ENCODE measurements at regions not wholly inside any gene's neighbourhood (a gene's known extent, or its start where the extent isn't known, plus 50 kb on each side); places are given as distances from the start of the nearest gene placed in this dataset.

DNA sequence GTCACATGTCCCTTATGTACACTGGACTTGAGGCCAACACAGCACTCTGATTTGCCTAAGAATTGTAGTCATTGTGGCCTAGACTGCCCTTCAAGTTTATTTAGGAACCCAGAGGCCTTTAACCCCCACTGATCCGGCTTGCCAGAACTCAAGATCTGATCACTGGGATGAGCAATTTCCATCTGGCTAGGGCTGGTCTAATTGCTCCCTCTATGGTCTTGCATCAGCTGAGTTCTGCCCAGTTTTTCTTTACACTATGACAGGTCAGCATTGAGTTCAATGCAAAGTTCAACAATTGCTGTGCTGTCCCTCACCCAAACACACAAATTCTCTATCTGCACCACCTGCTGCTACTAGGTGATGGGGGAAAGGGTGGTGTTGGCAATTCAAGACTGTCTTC is 146.9 kb upstream of the MDGA2 start:
- Mint-ChIP-seq H3K4me3 (no peak overlapping the region), H3K4me1 (no peaks in the 10 kb centered on the region), H3K27me3 (no peaks in the 10 kb centered on the region), H3K9me3 (ENCODE audit: low read depth) (peaks cover 12% of the 10 kb centered on the region), H3K27ac (no peak overlapping the region), H3K36me3 (ENCODE audit: low read depth) (no peaks in the 10 kb centered on the region)
- CTCF ChIA-PET, result no interaction called here
- DNase-seq (no peak), ATAC-seq (no peak)
- intact Hi-C loops (cut with DNase I, micrococcal nuclease), result no loop called here
- POLR2A ChIA-PET, result no interaction called here

- no peaks in the 10 kb centered on the region for H3K27me3 Mint-ChIP-seq
- no peaks in the 10 kb centered on the region for H3K4me1 Mint-ChIP-seq
- intact Hi-C loops (cut with DNase I, micrococcal nuclease), result no loop called here
- no peak for DNase-seq
- CTCF ChIA-PET, result no interaction called here
- no peak overlapping the region for H3K27ac Mint-ChIP-seq
- H3K9me3 Mint-ChIP-seq (ENCODE audit: low read depth), result peaks cover 15% of the 10 kb centered on the region
- H3K4me3 Mint-ChIP-seq, result no peak overlapping the region
- H3K36me3 Mint-ChIP-seq (ENCODE audit: low read depth), result no peaks in the 10 kb centered on the region
- POLR2A ChIA-PET, result no interaction called here
- no peak for ATAC-seq
Observed at GRCh38 chr14:47821135-47821534, 145.7 kb upstream of the MDGA2 start.

DNA sequence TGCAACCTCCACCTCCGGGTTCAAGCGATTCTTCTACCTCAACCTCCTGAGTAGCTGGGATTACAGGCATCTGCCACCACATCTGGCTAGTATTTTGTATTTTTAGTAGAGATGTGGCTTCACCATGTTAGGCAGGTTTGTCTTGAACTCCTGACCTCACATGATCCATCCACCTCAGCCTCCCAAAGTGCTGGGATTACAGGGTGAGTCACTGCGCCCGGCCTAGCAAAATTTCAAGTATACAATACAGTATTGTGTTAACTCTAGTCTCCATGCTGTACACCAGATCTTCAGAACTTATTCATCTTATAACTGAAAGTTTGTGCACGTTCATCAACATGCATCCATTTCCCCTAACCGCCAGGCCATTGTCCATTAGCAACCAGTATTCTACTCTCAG is 115.1 kb upstream of the MDGA2 start:
- Mint-ChIP-seq H3K27ac (no peak overlapping the region), H3K4me1 (no peaks in the 10 kb centered on the region), H3K4me3 (no peak overlapping the region), H3K9me3 (ENCODE audit: low read depth) (peaks cover 7% of the 10 kb centered on the region), H3K27me3 (no peaks in the 10 kb centered on the region), H3K36me3 (ENCODE audit: low read depth) (no peaks in the 10 kb centered on the region)
- CTCF ChIA-PET, result no interaction called here
- intact Hi-C loops (cut with DNase I, micrococcal nuclease), result no loop called here
- ATAC-seq (no peak), DNase-seq (no peak)
- POLR2A ChIA-PET, result no interaction called here

DNA sequence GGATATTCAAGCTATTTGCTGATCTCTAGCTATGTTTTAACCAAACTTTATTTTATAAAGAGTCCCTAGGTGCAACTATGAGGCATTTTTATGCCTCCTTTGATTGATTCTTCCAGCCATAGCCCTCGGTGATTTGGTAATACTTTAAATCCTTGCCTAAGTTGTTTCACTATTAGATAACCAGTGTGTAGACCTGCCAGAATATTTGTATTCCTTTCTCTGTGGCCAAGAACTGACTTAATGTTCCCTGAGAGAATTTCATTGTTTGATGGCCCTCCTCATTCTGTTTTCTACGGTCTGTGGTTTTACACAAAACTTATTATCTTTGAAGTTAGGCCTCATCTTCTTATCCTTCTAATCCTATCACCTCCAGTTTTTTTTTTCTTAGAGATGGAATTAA is 109.7 kb upstream of the MDGA2 start:
- Mint-ChIP-seq H3K27me3 (no peaks in the 10 kb centered on the region), H3K27ac (no peak overlapping the region), H3K9me3 (ENCODE audit: low read depth) (peaks cover 9% of the 10 kb centered on the region), H3K36me3 (ENCODE audit: low read depth) (no peaks in the 10 kb centered on the region), H3K4me3 (no peak overlapping the region), H3K4me1 (no peaks in the 10 kb centered on the region)
- DNase-seq (no peak), ATAC-seq (no peak)
- intact Hi-C loops (cut with DNase I, micrococcal nuclease), result no loop called here
- ChIA-PET POLR2A (no interaction called here), CTCF (no interaction called here)

GRCh38 chr14:47778631-47779030 is 103.2 kb upstream of the MDGA2 start:
- Mint-ChIP-seq H3K4me1 (no peaks in the 10 kb centered on the region), H3K9me3 (ENCODE audit: low read depth) (peaks cover 2% of the 10 kb centered on the region), H3K27me3 (no peaks in the 10 kb centered on the region), H3K27ac (no peak overlapping the region), H3K4me3 (no peak overlapping the region), H3K36me3 (ENCODE audit: low read depth) (no peaks in the 10 kb centered on the region)
- ChIA-PET POLR2A (no interaction called here), CTCF (no interaction called here)
- no peak for ATAC-seq
- DNase-seq, result no peak
- intact Hi-C loops (cut with DNase I, micrococcal nuclease), result no loop called here

- Mint-ChIP-seq H3K36me3 (ENCODE audit: low read depth) (no peaks in the 10 kb centered on the region), H3K4me3 (no peak overlapping the region), H3K9me3 (ENCODE audit: low read depth) (peaks cover 4% of the 10 kb centered on the region), H3K27ac (no peak overlapping the region), H3K4me1 (no peaks in the 10 kb centered on the region), H3K27me3 (no peaks in the 10 kb centered on the region)
- intact Hi-C loops (cut with DNase I, micrococcal nuclease), result no loop called here
- ATAC-seq (no peak), DNase-seq (no peak)
- POLR2A ChIA-PET, result no interaction called here
- CTCF ChIA-PET, result no interaction called here
Observed at GRCh38 chr14:47772652-47773051, 97.2 kb upstream of the MDGA2 start.

GRCh38 chr14:47763188-47763854 is 87.9 kb upstream of the MDGA2 start:
- no peak overlapping the region for H3K27ac Mint-ChIP-seq
- CTCF ChIA-PET, result no interaction called here
- H3K4me3 Mint-ChIP-seq, result no peak overlapping the region
- H3K27me3 Mint-ChIP-seq, result no peaks in the 10 kb centered on the region
- no peaks in the 10 kb centered on the region for H3K4me1 Mint-ChIP-seq
- H3K9me3 Mint-ChIP-seq (ENCODE audit: low read depth), result peaks cover 6% of the 10 kb centered on the region
- POLR2A ChIA-PET, result no interaction called here
- ATAC-seq (no peak), DNase-seq (no peak)
- no peaks in the 10 kb centered on the region for H3K36me3 Mint-ChIP-seq (ENCODE audit: low read depth)
- intact Hi-C loops (cut with DNase I, micrococcal nuclease), result no loop called here

DNA sequence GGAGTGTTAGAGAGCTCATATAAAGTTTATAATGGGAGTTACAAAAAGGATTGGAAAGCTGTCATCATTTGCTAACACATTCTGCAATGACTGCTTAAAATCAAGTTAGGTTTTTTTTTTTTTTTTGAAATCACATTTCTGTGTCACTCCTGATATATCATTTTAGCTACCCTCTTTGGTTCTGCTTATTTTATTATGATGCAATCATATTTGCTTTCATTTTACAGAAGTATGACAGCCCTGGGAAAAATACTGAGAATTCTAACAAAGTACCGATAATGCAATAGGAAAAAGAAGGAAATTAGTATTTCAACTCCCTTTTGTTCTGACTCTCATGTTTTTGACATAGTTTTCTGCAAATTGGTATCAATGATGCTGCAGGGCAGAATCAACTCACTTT is 71.6 kb upstream of the MDGA2 start:
- POLR2A ChIA-PET, result no interaction called here
- Mint-ChIP-seq H3K27ac (no peak overlapping the region), H3K27me3 (no peaks in the 10 kb centered on the region), H3K4me3 (no peak overlapping the region), H3K9me3 (ENCODE audit: low read depth) (no peaks in the 10 kb centered on the region), H3K4me1 (no peaks in the 10 kb centered on the region), H3K36me3 (ENCODE audit: low read depth) (no peaks in the 10 kb centered on the region)
- DNase-seq (no peak), ATAC-seq (no peak)
- intact Hi-C loops (cut with DNase I, micrococcal nuclease), result no loop called here
- CTCF ChIA-PET, result no interaction called here

DNA sequence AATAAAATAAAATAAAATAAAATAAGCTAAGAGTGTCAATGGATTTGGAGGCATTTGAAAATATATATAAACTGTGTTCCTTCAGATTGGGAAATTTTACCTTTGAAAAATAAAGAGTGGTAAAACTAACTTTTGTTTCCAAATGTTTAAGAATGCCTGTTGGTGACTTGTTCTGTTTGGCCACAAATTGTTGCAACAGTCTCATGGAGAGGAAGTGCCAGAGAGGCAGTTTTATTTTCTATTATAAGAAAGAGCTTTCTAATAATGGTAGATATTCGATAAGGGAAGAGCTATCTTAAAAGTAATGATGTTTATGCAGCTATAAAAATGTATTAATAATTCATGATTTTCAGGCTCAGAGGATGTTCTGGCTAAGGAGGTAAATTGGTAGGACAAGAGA is 68.8 kb upstream of the MDGA2 start:
- intact Hi-C loops (cut with DNase I, micrococcal nuclease), result no loop called here
- H3K4me1 Mint-ChIP-seq, result no peaks in the 10 kb centered on the region
- CTCF ChIA-PET, result no interaction called here
- H3K36me3 Mint-ChIP-seq (ENCODE audit: low read depth), result no peaks in the 10 kb centered on the region
- H3K27ac Mint-ChIP-seq, result no peak overlapping the region
- no peak for ATAC-seq
- H3K9me3 Mint-ChIP-seq (ENCODE audit: low read depth), result no peaks in the 10 kb centered on the region
- no peak for DNase-seq
- H3K4me3 Mint-ChIP-seq, result no peak overlapping the region
- POLR2A ChIA-PET, result no interaction called here
- H3K27me3 Mint-ChIP-seq, result no peaks in the 10 kb centered on the region

DNA sequence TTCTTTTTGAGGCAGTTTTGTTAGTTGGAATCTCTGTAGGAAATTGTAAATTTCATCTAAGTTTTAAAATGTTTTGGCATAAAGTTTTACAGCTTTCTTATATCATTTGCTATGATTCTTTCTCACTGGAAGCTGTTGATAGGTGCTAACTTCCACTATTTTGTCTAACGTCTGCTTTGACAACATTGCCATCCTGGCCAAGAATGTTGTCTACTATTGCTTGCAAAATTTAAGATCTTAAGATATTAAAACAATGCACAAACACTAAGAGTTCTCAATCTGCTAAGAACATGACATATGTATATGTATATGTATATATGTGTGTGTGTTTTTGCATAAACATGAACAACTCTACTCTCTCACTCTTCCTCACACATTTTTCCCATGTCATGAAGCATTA is 64.1 kb upstream of the MDGA2 start:
- ATAC-seq, result no peak
- no peaks in the 10 kb centered on the region for H3K27me3 Mint-ChIP-seq
- no peaks in the 10 kb centered on the region for H3K9me3 Mint-ChIP-seq (ENCODE audit: low read depth)
- ChIA-PET CTCF (no interaction called here), POLR2A (no interaction called here)
- intact Hi-C loops (cut with DNase I, micrococcal nuclease), result no loop called here
- DNase-seq, result no peak
- H3K36me3 Mint-ChIP-seq (ENCODE audit: low read depth), result no peaks in the 10 kb centered on the region
- no peak overlapping the region for H3K4me3 Mint-ChIP-seq
- H3K27ac Mint-ChIP-seq, result no peak overlapping the region
- no peaks in the 10 kb centered on the region for H3K4me1 Mint-ChIP-seq

DNA sequence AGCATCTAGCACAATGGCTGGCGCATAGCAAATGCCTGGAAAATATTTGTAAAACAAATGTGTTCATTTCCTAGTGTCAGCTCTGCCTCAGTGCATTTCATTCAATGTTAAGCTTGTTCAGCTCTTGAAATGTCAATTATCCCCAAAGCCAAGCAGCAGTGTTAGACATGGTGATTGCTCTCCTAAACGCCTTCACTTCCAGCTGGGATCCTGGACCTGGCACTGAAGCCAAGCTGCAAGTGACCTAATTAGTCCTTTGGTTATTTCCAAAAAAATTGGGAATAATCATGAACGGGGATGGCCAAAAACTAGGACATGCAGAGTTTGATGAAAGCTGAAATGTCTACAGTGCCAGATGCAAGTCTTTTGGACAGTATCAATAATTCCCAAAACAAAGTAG is 54.9 kb upstream of the MDGA2 start:
- ATAC-seq, result no peak
- Mint-ChIP-seq H3K27me3 (no peaks in the 10 kb centered on the region), H3K36me3 (ENCODE audit: low read depth) (no peaks in the 10 kb centered on the region), H3K4me3 (no peak overlapping the region), H3K9me3 (ENCODE audit: low read depth) (no peaks in the 10 kb centered on the region), H3K27ac (no peak overlapping the region), H3K4me1 (no peaks in the 10 kb centered on the region)
- intact Hi-C loops (cut with DNase I, micrococcal nuclease), result no loop called here
- POLR2A ChIA-PET, result no interaction called here
- CTCF ChIA-PET, result no interaction called here
- no peak for DNase-seq
